H9 (cell line): ENCODE measurements at regions not wholly inside any gene's neighbourhood (a gene's known extent, or its start where the extent isn't known, plus 50 kb on each side); places are given as distances from the start of the nearest gene placed in this dataset.

ENCODE experiments used
- DNase-seq: peaks from one replicate; pipeline ENCODE4 v3.0.0-alpha.2; 2017
- H2AFZ ChIP-seq: one replicate; pipeline ENCODE4 v1.6.1; 2013; ENCODE audit warnings: mild to moderate bottlenecking, low read length, control low read depth, moderate library complexity
- H2AK5ac ChIP-seq: 2 replicates; pipeline ENCODE4 v1.6.1; 2013; ENCODE audit warnings: low read length, control low read depth, mixed read lengths; ENCODE audit not compliant: insufficient read length
- H2BK120ac ChIP-seq: one replicate; pipeline ENCODE4 v1.6.1; 2013; ENCODE audit warnings: low read depth, mild to moderate bottlenecking, low read length, control low read depth, inconsistent platforms; ENCODE audit not compliant: poor library complexity, severe bottlenecking
- H2BK12ac ChIP-seq: 2 replicates; pipeline ENCODE4 v1.6.1; 2013; ENCODE audit warnings: low read length, control low read depth, mixed read lengths, low read depth; ENCODE audit not compliant: insufficient read length
- H2BK15ac ChIP-seq: 2 replicates; pipeline ENCODE4 v1.6.1; 2013; ENCODE audit warnings: low read depth, low read length, control low read depth
- H2BK20ac ChIP-seq: one replicate; pipeline ENCODE4 v1.6.1; 2013; ENCODE audit warnings: low read depth, mild to moderate bottlenecking, low read length, control low read depth, inconsistent platforms; ENCODE audit not compliant: poor library complexity, severe bottlenecking
- H2BK5ac ChIP-seq: 2 replicates; pipeline ENCODE4 v1.6.1; 2013; ENCODE audit warnings: low read length, control low read depth, mixed read lengths; ENCODE audit not compliant: insufficient read length
- H3K14ac ChIP-seq: 2 replicates; pipeline ENCODE4 v1.6.1; 2013; ENCODE audit warnings: low read length, control low read depth; ENCODE audit not compliant: insufficient read depth
- H3K18ac ChIP-seq: 2 replicates; pipeline ENCODE4 v1.6.1; 2013; ENCODE audit warnings: low read depth, mild to moderate bottlenecking, mixed read lengths, low read length, control low read depth; ENCODE audit not compliant: insufficient read length
- H3K23ac ChIP-seq: 2 replicates; pipeline ENCODE4 v1.6.1; 2013; ENCODE audit warnings: low read length, control low read depth, mixed read lengths, low read depth; ENCODE audit not compliant: insufficient read length
- H3K23me2 ChIP-seq: 2 replicates; pipeline ENCODE4 v1.6.1; 2013; ENCODE audit warnings: low read depth, mild to moderate bottlenecking, mixed read lengths, low read length, control low read depth; ENCODE audit not compliant: insufficient read length, poor library complexity, severe bottlenecking
- H3K27ac ChIP-seq: 2 replicates; pipeline ENCODE4 v1.5.1; 2013; ENCODE audit warnings: low read length, control low read depth, mixed read lengths, low read depth; ENCODE audit not compliant: insufficient read length
- H3K27me3 ChIP-seq: 2 replicates; pipeline ENCODE4 v1.6.1; 2013; ENCODE audit warnings: low read length, control low read depth, inconsistent platforms; ENCODE audit not compliant: insufficient read depth
- H3K4ac ChIP-seq: 2 replicates; pipeline ENCODE4 v1.6.1; 2013; ENCODE audit warnings: low read depth, mild to moderate bottlenecking, control low read depth, inconsistent platforms, low read length, moderate library complexity
- H3K4me1 ChIP-seq: 2 replicates; pipeline ENCODE4 v1.6.1; 2013; ENCODE audit warnings: low read length, control low read depth, inconsistent platforms; ENCODE audit not compliant: insufficient read depth
- H3K4me2 ChIP-seq: 2 replicates; pipeline ENCODE4 v1.6.1; 2013; ENCODE audit warnings: low read length, control low read depth, mixed read lengths; ENCODE audit not compliant: insufficient read length, insufficient read depth
- H3K56ac ChIP-seq: 2 replicates; pipeline ENCODE4 v1.6.1; 2013; ENCODE audit warnings: low read depth, mild to moderate bottlenecking, mixed read lengths, low read length, control low read depth; ENCODE audit not compliant: insufficient read length
- H3K79me1 ChIP-seq: 2 replicates; pipeline ENCODE4 v1.6.1; 2013; ENCODE audit warnings: low read depth, mild to moderate bottlenecking, moderate library complexity, low read length, control low read depth, inconsistent platforms; ENCODE audit not compliant: insufficient read depth, poor library complexity, severe bottlenecking
- H3K79me2 ChIP-seq: 2 replicates; pipeline ENCODE4 v1.6.1; 2013; ENCODE audit warnings: low read length, control low read depth, inconsistent platforms; ENCODE audit not compliant: insufficient read depth
- H3K9ac ChIP-seq: 2 replicates; pipeline ENCODE4 v1.6.1; 2013; ENCODE audit warnings: low read length, control low read depth, mixed read lengths; ENCODE audit not compliant: insufficient read length; ENCODE audit errors: extremely low read depth
- H3K9me3 ChIP-seq: one replicate; pipeline ENCODE4 v1.6.1; 2013; ENCODE audit warnings: low read depth, low read length, inconsistent platforms; ENCODE audit not compliant: control insufficient read depth
- H3T11ph ChIP-seq: one replicate; pipeline ENCODE4 v1.6.1; 2013; ENCODE audit warnings: mild to moderate bottlenecking, low read length, control low read depth, inconsistent platforms
- H4K20me1 ChIP-seq: one replicate; pipeline ENCODE4 v1.6.1; 2013; ENCODE audit not compliant: control insufficient read depth, insufficient read length, insufficient read depth
- H4K5ac ChIP-seq: 2 replicates; pipeline ENCODE4 v1.6.1; 2013; ENCODE audit warnings: low read depth, mild to moderate bottlenecking, mixed read lengths, low read length, control low read depth; ENCODE audit not compliant: insufficient read length
- H4K8ac ChIP-seq: replicated peaks from 2 replicates; pipeline ENCODE4 v1.6.1; 2013; ENCODE audit warnings: low read length, control low read depth, mixed read lengths, low read depth; ENCODE audit not compliant: insufficient read length
- H4K91ac ChIP-seq: 2 replicates; pipeline ENCODE4 v1.6.1; 2013; ENCODE audit warnings: low read depth, mild to moderate bottlenecking, moderate library complexity, mixed read lengths, low read length, control low read depth; ENCODE audit not compliant: insufficient read length
- H3K27ac Mint-ChIP-seq, 3 experiments: 2 replicates in 2 of 3; 3 replicates in 1 of 3; pipeline ENCODE4 v1.8.0; 2020 to 2021; ENCODE audit warnings: mixed read lengths in 3 of 3, mild to moderate bottlenecking in 1 of 3, moderate library complexity in 1 of 3
- H3K27me3 Mint-ChIP-seq: 2 replicates; pipeline ENCODE4 v1.8.0; 2021; ENCODE audit warnings: low read depth, mild to moderate bottlenecking, moderate library complexity, mixed read lengths
- H3K36me3 Mint-ChIP-seq, 3 experiments: 2 replicates in 2 of 3; 3 replicates in 1 of 3; pipeline ENCODE4 v1.8.0; 2020 to 2021; ENCODE audit warnings: low read depth in 3 of 3, mixed read lengths in 3 of 3; ENCODE audit not compliant: insufficient read depth in 1 of 3
- H3K4me1 Mint-ChIP-seq, 2 experiments: 2 replicates each; pipeline ENCODE4 v1.8.0; 2020; ENCODE audit warnings: mixed read lengths in 2 of 2
- H3K4me3 Mint-ChIP-seq, 2 experiments: 2 replicates in 1 of 2; 3 replicates in 1 of 2; pipeline ENCODE4 v1.8.0; 2020 to 2021; ENCODE audit warnings: mild to moderate bottlenecking in 2 of 2, mixed read lengths in 2 of 2, moderate library complexity in 1 of 2
- H3K9me3 Mint-ChIP-seq, 2 experiments: 2 replicates in 1 of 2; 3 replicates in 1 of 2; pipeline ENCODE4 v1.8.0; 2020; ENCODE audit warnings: mild to moderate bottlenecking in 2 of 2, mixed read lengths in 2 of 2, moderate library complexity in 1 of 2
- TF ChIP-seq, protein P1 (sequence below): fragments of 200-600 bp; sonication (generic); conservative IDR thresholded peaks from 3 replicates; pipeline ENCODE4 v1.8.0; 2021; ENCODE audit warnings: antibody characterized with exemption, mild to moderate bottlenecking

DNA sequence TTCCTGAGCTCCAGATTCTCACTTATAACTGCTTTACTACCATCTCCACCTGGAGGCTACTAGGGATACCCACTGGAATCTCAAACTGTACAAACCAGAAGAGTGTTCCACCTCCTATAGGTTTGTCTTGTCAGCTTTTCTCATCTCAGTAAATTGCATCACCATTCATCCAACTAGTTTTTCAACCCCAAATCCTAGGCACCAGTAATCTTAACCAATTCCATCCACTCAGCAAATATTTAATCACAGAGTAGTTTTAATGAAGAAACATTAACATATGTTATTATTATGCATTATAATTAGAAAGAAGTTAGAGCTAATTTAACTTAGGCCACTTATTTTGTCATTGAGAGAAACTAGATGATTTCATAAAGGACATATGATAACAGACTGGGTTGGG lies 635.0 kb downstream of the DCDC2C start:
- Histone ChIP-seq H3K79me2 (no peaks in the 10 kb centered on the region), H3T11ph (no peak overlapping the region), H3K4ac (no peak overlapping the region), H3K9ac (no peak overlapping the region), H3K27me3 (no peaks in the 10 kb centered on the region), H3K18ac (no peak overlapping the region), H4K8ac (no peak overlapping the region), H2BK12ac (no peak overlapping the region), H3K23me2 (no peaks in the 10 kb centered on the region), H2BK15ac (no peak overlapping the region), H2BK20ac (no peak overlapping the region), H3K14ac (no peak overlapping the region), H2AFZ (no peak overlapping the region), H2AK5ac (no peak overlapping the region), H2BK5ac (no peak overlapping the region), H3K79me1 (no peaks in the 10 kb centered on the region), H3K27ac (no peak overlapping the region), H4K91ac (no peak overlapping the region), H3K4me1 (no peaks in the 10 kb centered on the region), H2BK120ac (no peak overlapping the region), H3K23ac (no peak overlapping the region), H3K9me3 (no peaks in the 10 kb centered on the region), H3K4me2 (no peak overlapping the region), H3K56ac (no peak overlapping the region), H4K20me1 (no peaks in the 10 kb centered on the region), H4K5ac (no peak overlapping the region)
- TF ChIP-seq, protein P1, sequence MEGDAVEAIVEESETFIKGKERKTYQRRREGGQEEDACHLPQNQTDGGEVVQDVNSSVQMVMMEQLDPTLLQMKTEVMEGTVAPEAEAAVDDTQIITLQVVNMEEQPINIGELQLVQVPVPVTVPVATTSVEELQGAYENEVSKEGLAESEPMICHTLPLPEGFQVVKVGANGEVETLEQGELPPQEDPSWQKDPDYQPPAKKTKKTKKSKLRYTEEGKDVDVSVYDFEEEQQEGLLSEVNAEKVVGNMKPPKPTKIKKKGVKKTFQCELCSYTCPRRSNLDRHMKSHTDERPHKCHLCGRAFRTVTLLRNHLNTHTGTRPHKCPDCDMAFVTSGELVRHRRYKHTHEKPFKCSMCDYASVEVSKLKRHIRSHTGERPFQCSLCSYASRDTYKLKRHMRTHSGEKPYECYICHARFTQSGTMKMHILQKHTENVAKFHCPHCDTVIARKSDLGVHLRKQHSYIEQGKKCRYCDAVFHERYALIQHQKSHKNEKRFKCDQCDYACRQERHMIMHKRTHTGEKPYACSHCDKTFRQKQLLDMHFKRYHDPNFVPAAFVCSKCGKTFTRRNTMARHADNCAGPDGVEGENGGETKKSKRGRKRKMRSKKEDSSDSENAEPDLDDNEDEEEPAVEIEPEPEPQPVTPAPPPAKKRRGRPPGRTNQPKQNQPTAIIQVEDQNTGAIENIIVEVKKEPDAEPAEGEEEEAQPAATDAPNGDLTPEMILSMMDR: no peak
- H3K27me3 Mint-ChIP-seq: peaks cover 1% of the 10 kb centered on the region; the same call in 1 of the 2 replicates
- DNase-seq: no peak
- no peak overlapping the region for H3K4me3 Mint-ChIP-seq
- H3K36me3 Mint-ChIP-seq: peaks cover 0 to 17% (median 2%) of the 10 kb centered on the region in 3 experiments; a peak in 3 of 7 replicates
- no peak overlapping the region for H3K27ac Mint-ChIP-seq
- H3K4me1 Mint-ChIP-seq: peaks cover 11 to 20% of the 10 kb centered on the region in 2 experiments
- peaks cover 6% of the 10 kb centered on the region in 2 experiments; a peak in 4 of 5 replicates for H3K9me3 Mint-ChIP-seq
